ENCODE measurements at regions not wholly inside any gene's neighbourhood (a gene's known extent, or its start where the extent isn't known, plus 50 kb on each side); places are given as distances from the start of the nearest gene placed in this dataset.

GRCh38 chr13:62292714-62293480 is 877.2 kb upstream of the PCDH20 start:
- no peak for TF ChIP-seq BHLHE40 (IDR thresholded peaks at IDR 0.05; ENCODE audit: borderline replicate concordance)
- TF ChIP-seq SP1 (IDR thresholded peaks at IDR 0.05) = 0 out of 2 replicates have a peak, but pooled peaks have one; percentile 10

Data from HEK293T (cell line).